ENCODE measurements at regions not wholly inside any gene's neighbourhood (a gene's known extent, or its start where the extent isn't known, plus 50 kb on each side); places are given as distances from the start of the nearest gene placed in this dataset.
"Not testable (repeated sequence)": the region's sequence is repeated elsewhere in the genome, so short reads cannot be mapped to it uniquely, and the experiment has no call there.

GRCh38 chr11:72525466-72525865 lies 91.1 kb upstream of the CLPB start:
- no peaks in the 10 kb centered on the region for H3K27me3 ChIP-seq (ENCODE audit: low read depth)
- H3K36me3 ChIP-seq: no peaks in the 10 kb centered on the region
- TF ChIP-seq, protein P1, sequence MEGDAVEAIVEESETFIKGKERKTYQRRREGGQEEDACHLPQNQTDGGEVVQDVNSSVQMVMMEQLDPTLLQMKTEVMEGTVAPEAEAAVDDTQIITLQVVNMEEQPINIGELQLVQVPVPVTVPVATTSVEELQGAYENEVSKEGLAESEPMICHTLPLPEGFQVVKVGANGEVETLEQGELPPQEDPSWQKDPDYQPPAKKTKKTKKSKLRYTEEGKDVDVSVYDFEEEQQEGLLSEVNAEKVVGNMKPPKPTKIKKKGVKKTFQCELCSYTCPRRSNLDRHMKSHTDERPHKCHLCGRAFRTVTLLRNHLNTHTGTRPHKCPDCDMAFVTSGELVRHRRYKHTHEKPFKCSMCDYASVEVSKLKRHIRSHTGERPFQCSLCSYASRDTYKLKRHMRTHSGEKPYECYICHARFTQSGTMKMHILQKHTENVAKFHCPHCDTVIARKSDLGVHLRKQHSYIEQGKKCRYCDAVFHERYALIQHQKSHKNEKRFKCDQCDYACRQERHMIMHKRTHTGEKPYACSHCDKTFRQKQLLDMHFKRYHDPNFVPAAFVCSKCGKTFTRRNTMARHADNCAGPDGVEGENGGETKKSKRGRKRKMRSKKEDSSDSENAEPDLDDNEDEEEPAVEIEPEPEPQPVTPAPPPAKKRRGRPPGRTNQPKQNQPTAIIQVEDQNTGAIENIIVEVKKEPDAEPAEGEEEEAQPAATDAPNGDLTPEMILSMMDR (IDR thresholded peaks at IDR 0.05; ENCODE audit: borderline replicate concordance): no peak
- H3K4me3 ChIP-seq: no peak overlapping the region
- intact Hi-C loops (cut with micrococcal nuclease): no loop called here
- no peaks in the 10 kb centered on the region for H3K4me1 ChIP-seq
- DNase-seq: no peak
- H3K27ac ChIP-seq (replicated peaks): no peak overlapping the region
- H3K9me3 ChIP-seq (replicated peaks): no peaks in the 10 kb centered on the region

DNA sequence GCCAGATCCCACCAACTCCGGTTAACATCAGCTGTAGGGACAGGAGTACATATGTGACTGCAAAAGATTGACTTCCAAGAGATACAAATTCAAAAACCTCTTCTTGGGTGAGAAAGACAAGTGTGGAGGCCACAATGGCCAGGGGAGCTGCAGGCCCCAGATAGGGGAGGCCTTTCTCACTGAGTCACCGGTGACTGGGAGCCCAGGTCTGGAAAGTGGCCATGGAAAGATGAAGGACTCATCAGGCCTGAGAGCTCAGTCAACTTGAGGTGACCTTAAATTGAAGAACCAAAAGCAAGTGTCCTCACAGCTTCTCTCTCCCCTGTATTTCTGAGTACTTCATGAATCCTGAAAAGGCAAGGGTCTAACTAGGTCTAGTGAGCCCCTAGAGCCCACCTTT lies 90.4 kb upstream of the CLPB start:
- no peaks in the 10 kb centered on the region for H3K27me3 ChIP-seq (ENCODE audit: low read depth)
- H3K4me1 ChIP-seq: no peaks in the 10 kb centered on the region

GRCh38 chr11:72523991-72524390 lies 89.7 kb upstream of the CLPB start:
- intact Hi-C loops (cut with micrococcal nuclease): no loop called here
- H3K9me3 ChIP-seq (replicated peaks): no peaks in the 10 kb centered on the region
- H3K4me1 ChIP-seq: no peaks in the 10 kb centered on the region
- DNase-seq: no peak
- TF ChIP-seq, protein P1 (IDR thresholded peaks at IDR 0.05; ENCODE audit: borderline replicate concordance): no peak
- H3K36me3 ChIP-seq: no peaks in the 10 kb centered on the region
- H3K4me3 ChIP-seq: no peak overlapping the region
- H3K27ac ChIP-seq (replicated peaks): no peak overlapping the region
- H3K27me3 ChIP-seq (ENCODE audit: low read depth): no peaks in the 10 kb centered on the region

More for the DNA sequence above, 90.4 kb upstream of the CLPB start:
- DNase-seq: no peak
- Histone ChIP-seq H3K27ac (replicated peaks) (no peak overlapping the region), H3K36me3 (no peaks in the 10 kb centered on the region), H3K4me3 (no peak overlapping the region), H3K9me3 (replicated peaks) (no peaks in the 10 kb centered on the region)
- TF ChIP-seq, protein P1 (IDR thresholded peaks at IDR 0.05; ENCODE audit: borderline replicate concordance): no peak
- intact Hi-C loops (cut with micrococcal nuclease): no loop called here

DNA sequence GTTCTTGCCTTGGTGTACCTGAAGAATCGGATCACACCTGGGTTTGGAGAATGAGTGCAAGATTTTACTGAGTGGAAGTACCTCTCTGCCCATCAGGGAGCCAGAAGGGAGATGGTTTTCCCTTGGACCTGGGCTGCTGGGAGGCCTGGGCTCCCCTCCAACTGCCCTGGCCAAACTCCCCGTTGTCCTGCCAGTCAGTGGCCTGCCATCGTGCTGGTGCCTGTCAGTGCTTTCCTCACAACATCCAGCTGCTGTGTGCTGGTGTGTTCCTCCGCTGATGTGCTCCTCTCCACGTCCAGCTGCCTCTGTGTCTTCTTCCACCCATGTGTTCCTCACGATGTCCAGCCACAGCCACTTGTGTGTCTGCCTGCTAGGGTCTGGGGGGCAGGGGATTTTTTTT lies 87.9 kb upstream of the CLPB start:
- Histone ChIP-seq H3K36me3 (no peaks in the 10 kb centered on the region), H3K4me3 (no peak overlapping the region), H3K27ac (replicated peaks) (no peak overlapping the region), H3K4me1 (no peaks in the 10 kb centered on the region), H3K9me3 (replicated peaks) (no peaks in the 10 kb centered on the region), H3K27me3 (ENCODE audit: low read depth) (no peaks in the 10 kb centered on the region)
- TF ChIP-seq, protein P1 (IDR thresholded peaks at IDR 0.05; ENCODE audit: borderline replicate concordance): no peak
- intact Hi-C loops (cut with micrococcal nuclease): no loop called here
- peak; percentile 33 for DNase-seq

DNA sequence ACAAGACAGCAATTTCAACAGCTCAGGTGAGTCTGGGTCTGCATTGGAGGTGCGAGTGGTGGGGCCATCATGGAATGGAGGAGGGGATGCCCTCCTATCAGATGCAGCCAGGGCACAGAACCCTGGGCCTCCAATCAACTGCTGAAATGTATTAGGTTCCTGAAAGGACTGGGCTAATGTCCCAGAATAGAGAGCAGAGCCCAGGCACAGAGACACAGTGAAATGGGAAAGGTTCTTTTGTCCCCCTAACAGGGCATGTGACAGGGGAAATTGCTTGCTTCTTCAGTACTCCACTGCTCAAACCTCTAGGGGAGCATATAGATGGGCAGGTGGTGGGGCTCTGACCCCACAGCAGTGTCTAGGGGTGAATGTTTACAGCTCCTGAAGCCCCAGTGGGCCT lies 87.3 kb upstream of the CLPB start:
- TF ChIP-seq, protein P1 (IDR thresholded peaks at IDR 0.05; ENCODE audit: borderline replicate concordance): no peak
- DNase-seq: no peak
- no peaks in the 10 kb centered on the region for H3K9me3 ChIP-seq (replicated peaks)
- H3K27me3 ChIP-seq (ENCODE audit: low read depth): no peaks in the 10 kb centered on the region
- H3K27ac ChIP-seq (replicated peaks): no peak overlapping the region
- intact Hi-C loops (cut with micrococcal nuclease): no loop called here
- no peaks in the 10 kb centered on the region for H3K36me3 ChIP-seq
- H3K4me3 ChIP-seq: no peak overlapping the region
- no peaks in the 10 kb centered on the region for H3K4me1 ChIP-seq

GRCh38 chr11:72520815-72521214 lies 86.5 kb upstream of the CLPB start:
- Histone ChIP-seq H3K36me3 (no peaks in the 10 kb centered on the region), H3K4me1 (no peaks in the 10 kb centered on the region), H3K9me3 (replicated peaks) (no peaks in the 10 kb centered on the region), H3K27ac (replicated peaks) (no peak overlapping the region), H3K27me3 (ENCODE audit: low read depth) (no peaks in the 10 kb centered on the region), H3K4me3 (no peak overlapping the region)
- TF ChIP-seq, protein P1 (IDR thresholded peaks at IDR 0.05; ENCODE audit: borderline replicate concordance): no peak
- DNase-seq: no peak
- intact Hi-C loops (cut with micrococcal nuclease): no loop called here

GRCh38 chr11:72519882-72520281 lies 85.6 kb upstream of the CLPB start:
- H3K4me3 ChIP-seq; H3K27ac ChIP-seq (replicated peaks); H3K36me3 ChIP-seq; intact Hi-C loops (cut with micrococcal nuclease); H3K9me3 ChIP-seq (replicated peaks); DNase-seq; H3K27me3 ChIP-seq (ENCODE audit: low read depth); H3K4me1 ChIP-seq: not testable (repeated sequence)

Measured in left ventricle myocardium inferior (tissue), 1 donor.